Memory B cell (primary cell): ENCODE measurements at regions not wholly inside any gene's neighbourhood (a gene's known extent, or its start where the extent isn't known, plus 50 kb on each side); places are given as distances from the start of the nearest gene placed in this dataset.

ENCODE experiments used
- ATAC-seq: fragments of 150-1000 bp; cut with Tn5 transposase; 2 replicates; pipeline ENCODE4 v1.10.0; 2021; ENCODE audit warnings: low read depth, mild to moderate bottlenecking, moderate library complexity
- DNase-seq, 2 donors: peaks; one replicate each; pipeline ENCODE4 v3.0.0; 2022; ENCODE audit warnings: low spot score in 2 of 2
- H3K27ac Mint-ChIP-seq: one replicate; pipeline ENCODE4 v1.8.0; 2022; ENCODE audit warnings: mild to moderate bottlenecking, moderate library complexity, mixed read lengths
- H3K27me3 Mint-ChIP-seq: one replicate; pipeline ENCODE4 v1.8.0; 2022; ENCODE audit warnings: mixed read lengths
- H3K36me3 Mint-ChIP-seq: one replicate; pipeline ENCODE4 v1.8.0; 2022; ENCODE audit warnings: mild to moderate bottlenecking, mixed read lengths
- H3K4me1 Mint-ChIP-seq: one replicate; pipeline ENCODE4 v1.8.0; 2022; ENCODE audit warnings: mixed read lengths
- H3K4me3 Mint-ChIP-seq: one replicate; pipeline ENCODE4 v1.8.0; 2022; ENCODE audit warnings: mild to moderate bottlenecking, moderate library complexity, mixed read lengths
- H3K9me3 Mint-ChIP-seq: one replicate; pipeline ENCODE4 v1.8.0; 2022; ENCODE audit warnings: mixed read lengths

DNA sequence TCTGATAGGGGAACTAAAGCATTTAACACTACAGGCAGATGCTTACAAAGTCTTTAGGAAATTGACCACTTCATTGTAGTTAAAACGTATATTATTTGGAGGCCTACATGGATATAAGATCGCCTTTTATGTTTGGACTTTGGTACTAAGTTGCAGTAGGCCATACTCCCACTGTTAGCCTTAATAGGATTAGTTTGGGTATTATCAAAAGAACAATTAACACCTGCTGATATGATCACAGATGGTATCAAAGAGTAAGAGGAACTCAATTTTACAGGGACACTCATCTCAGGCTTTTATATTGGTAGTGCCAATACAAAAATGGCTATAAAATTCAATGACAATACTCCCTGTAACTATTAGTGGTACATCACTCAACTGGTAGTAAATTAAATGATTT is 1183.0 kb downstream of the MAT2B start:
- H3K36me3 Mint-ChIP-seq, result no peaks in the 10 kb centered on the region

DNA sequence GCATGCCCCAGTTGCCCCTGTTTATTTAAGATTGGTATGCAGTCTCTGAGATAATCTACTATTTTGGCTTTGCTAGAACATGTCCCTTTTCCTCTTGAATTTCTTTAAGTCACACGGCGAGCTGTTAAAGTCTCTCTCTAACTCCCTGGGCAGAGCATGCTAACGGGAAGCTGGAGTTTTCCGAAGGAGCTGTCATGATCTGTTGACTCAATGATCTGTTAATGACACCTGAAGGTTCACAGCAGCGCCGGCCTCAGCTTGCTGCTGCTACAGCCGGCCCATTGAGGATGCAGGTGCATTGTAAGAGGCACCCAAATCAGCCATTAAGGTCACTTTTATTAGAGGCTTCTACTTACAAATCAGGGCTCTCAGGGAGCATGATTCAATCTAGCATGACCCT is 1203.4 kb downstream of the MAT2B start:
- Mint-ChIP-seq H3K4me1 (no peaks in the 10 kb centered on the region), H3K27me3 (no peaks in the 10 kb centered on the region), H3K4me3 (no peak overlapping the region), H3K36me3 (no peaks in the 10 kb centered on the region), H3K27ac (no peak overlapping the region), H3K9me3 (peaks cover 1% of the 10 kb centered on the region)
- no peak for DNase-seq
- ATAC-seq, result no peak

More for the DNA sequence above, 1183.0 kb downstream of the MAT2B start:
- H3K4me3 Mint-ChIP-seq, result no peak overlapping the region
- H3K9me3 Mint-ChIP-seq, result no peaks in the 10 kb centered on the region
- DNase-seq, result no peak
- no peaks in the 10 kb centered on the region for H3K27me3 Mint-ChIP-seq
- H3K4me1 Mint-ChIP-seq, result no peaks in the 10 kb centered on the region
- ATAC-seq, result no peak
- H3K27ac Mint-ChIP-seq, result no peak overlapping the region

DNA sequence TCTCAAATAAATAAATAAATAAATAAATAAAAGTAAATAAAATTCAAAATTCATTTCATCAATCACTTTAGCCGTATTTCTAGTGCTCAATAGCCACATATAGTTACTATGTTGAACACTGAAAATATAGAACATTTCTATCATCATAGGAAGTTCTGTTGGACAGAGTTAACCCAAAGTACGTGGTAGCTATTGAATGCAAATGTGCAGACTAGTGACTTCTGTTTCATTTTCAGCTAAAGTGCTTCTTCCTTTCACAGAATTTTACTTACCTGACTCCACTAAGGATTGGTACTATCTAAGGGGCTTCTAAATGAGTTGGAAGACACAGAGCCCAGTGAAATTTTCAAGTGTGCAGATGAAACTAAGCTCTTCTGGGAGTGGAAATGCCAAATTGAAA is 1208.3 kb downstream of the MAT2B start:
- Mint-ChIP-seq H3K27ac (no peak overlapping the region), H3K9me3 (no peaks in the 10 kb centered on the region), H3K4me3 (no peak overlapping the region), H3K27me3 (no peaks in the 10 kb centered on the region), H3K4me1 (no peaks in the 10 kb centered on the region), H3K36me3 (no peaks in the 10 kb centered on the region)
- no peak for ATAC-seq
- DNase-seq, result no peak

DNA sequence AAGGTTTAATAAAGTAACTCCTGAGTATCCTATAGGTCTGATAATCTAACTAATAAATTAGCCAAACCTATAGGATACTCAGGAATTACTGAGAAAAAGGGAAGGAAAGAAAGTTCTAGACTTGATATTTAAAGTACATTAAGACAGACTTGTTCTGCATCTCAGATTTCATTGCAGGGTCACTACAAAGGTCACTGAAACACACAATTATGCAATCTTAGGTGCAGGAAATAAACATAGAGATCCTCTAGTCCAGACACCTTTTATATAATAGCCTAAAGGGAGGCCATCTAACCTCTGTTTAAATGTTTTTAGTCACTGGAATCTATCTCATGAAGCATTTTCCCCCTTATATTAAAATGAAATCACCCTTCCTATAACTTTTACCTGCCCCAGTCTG is 1215.7 kb downstream of the MAT2B start:
- no peak for ATAC-seq
- no peaks in the 10 kb centered on the region for H3K36me3 Mint-ChIP-seq
- DNase-seq, result no peak
- no peaks in the 10 kb centered on the region for H3K4me1 Mint-ChIP-seq
- peaks cover 1% of the 10 kb centered on the region for H3K9me3 Mint-ChIP-seq
- no peaks in the 10 kb centered on the region for H3K27me3 Mint-ChIP-seq
- no peak overlapping the region for H3K4me3 Mint-ChIP-seq
- H3K27ac Mint-ChIP-seq, result no peak overlapping the region

DNA sequence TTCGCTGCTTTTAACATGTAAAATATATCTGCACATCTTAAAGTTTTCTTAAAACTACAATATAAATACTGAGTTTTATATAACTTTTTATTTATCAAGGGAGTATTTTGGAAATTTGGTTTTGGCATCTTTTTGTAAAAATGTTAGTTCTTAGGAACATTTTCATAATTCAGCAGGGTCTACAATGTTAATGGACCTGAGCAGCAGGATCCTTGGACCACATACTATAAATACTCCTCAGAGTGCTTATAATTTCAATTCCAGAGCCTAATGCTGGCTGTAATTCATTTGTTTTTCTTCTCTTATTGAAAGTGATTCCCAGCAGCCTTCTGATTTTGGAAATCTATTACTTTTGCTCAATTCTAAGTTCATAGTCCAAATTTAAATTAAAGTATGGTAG is 1216.2 kb downstream of the MAT2B start:
- Mint-ChIP-seq H3K4me3 (no peak overlapping the region), H3K27ac (no peak overlapping the region), H3K27me3 (no peaks in the 10 kb centered on the region), H3K36me3 (no peaks in the 10 kb centered on the region), H3K9me3 (peaks cover 1% of the 10 kb centered on the region), H3K4me1 (no peaks in the 10 kb centered on the region)
- no peak for DNase-seq
- no peak for ATAC-seq

DNA sequence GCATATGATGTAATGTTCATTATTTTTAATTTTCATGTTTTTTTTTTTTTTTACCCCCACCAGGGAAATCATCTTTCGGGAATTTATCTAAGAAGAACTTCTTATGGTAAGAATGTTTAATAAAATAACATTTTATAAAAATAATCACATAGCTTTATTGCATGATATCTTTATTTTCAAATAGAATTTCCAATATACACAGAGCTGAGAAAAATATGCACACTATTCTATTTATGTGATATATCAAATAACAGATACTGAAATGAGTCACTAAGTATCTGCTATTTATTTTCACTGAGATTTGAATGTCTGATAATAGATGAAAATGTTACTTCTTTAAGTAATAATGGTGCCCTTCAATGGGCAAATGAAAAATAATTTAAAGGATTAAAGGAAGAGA is 1217.3 kb downstream of the MAT2B start:
- Mint-ChIP-seq H3K27me3 (no peaks in the 10 kb centered on the region), H3K36me3 (no peaks in the 10 kb centered on the region), H3K27ac (no peak overlapping the region), H3K4me1 (no peaks in the 10 kb centered on the region), H3K4me3 (no peak overlapping the region), H3K9me3 (peaks cover 1% of the 10 kb centered on the region)
- ATAC-seq (no peak), DNase-seq (no peak)

DNA sequence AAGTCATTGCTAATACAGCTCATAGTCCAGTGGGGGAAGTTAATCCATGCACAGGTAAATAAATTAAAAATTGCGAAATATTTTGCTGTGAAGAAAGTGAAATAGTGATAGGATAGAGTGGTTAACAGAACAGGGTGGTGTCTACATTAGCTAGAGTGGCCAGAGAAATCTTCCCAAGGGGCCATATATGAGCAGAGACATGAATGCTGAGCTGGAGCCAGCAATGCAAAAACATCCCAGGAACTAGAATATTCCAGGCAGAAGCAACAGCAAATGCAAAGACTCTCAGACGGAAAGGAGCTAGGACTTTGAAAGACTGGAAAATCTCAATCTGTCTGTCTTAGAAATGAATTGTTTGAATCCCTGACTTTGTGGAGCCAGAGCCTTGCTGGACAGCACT is 1221.6 kb downstream of the MAT2B start:
- Mint-ChIP-seq H3K36me3 (no peaks in the 10 kb centered on the region), H3K9me3 (peaks cover 1% of the 10 kb centered on the region), H3K27ac (no peak overlapping the region), H3K4me1 (no peaks in the 10 kb centered on the region), H3K27me3 (no peaks in the 10 kb centered on the region), H3K4me3 (no peak overlapping the region)
- ATAC-seq (no peak), DNase-seq (no peak)

DNA sequence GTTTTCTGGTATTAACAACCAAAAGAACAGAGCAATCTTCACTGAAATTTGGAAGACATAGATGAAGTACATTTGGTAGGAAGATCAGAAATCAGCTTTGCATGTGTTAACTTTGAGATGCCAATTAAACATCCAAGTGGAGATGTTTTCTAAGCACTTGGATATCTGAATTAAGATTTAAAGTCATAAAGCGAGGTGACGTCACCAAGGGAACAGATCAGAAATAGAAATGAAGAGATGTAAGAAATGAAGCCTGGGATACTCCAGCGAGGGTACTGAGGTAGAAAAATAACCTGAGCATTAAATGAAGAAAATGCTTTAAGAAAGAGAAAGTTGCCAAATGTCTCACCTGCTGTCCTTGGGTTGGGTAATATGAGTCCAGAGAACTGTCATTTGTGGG is 1223.3 kb downstream of the MAT2B start:
- Mint-ChIP-seq H3K4me3 (no peak overlapping the region), H3K9me3 (peaks cover 1% of the 10 kb centered on the region), H3K4me1 (no peaks in the 10 kb centered on the region), H3K27me3 (no peaks in the 10 kb centered on the region), H3K36me3 (no peaks in the 10 kb centered on the region), H3K27ac (no peak overlapping the region)
- DNase-seq (no peak), ATAC-seq (no peak)

DNA sequence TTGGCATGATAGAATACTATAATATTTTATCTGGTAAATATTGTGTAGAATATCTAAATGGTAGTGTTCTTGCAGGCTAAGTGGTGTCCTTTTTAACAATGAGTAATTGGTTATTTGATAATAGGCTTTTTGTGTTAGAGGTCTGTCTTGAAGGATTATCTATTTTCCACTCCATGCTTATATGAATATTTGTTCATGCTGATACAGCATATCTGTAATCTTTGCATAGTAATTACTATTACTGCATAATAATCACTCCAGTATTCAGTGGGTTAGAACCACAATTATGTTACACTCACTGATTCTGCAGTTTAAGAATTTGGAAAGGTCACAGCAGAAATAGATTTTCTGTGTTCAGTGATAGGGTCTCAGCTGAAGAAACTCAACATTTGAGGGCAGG is 1229.9 kb downstream of the MAT2B start:
- H3K4me1 Mint-ChIP-seq, result no peaks in the 10 kb centered on the region
- H3K36me3 Mint-ChIP-seq, result no peaks in the 10 kb centered on the region
- DNase-seq (no peak), ATAC-seq (no peak)
- H3K4me3 Mint-ChIP-seq, result no peak overlapping the region
- peaks cover 1% of the 10 kb centered on the region for H3K9me3 Mint-ChIP-seq
- H3K27me3 Mint-ChIP-seq, result no peaks in the 10 kb centered on the region
- no peak overlapping the region for H3K27ac Mint-ChIP-seq

DNA sequence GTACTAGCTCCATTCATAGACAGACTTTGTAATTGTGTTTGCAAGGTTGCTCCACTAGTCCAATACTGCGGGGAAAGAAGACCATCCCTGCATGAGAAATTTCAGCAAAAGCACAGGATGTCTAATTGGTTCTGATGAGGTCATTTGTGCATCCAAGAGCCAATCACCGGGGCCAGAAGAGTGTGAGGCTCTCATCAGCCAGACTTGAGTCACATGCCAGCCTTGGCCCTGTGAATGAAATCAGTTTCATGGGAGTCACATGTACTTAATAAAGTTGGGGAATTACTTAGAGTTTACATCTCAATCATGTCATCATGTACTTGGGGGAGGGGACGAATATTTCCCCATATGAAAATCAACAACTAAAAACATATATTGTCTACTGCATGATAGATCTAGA is 1236.0 kb downstream of the MAT2B start:
- no peaks in the 10 kb centered on the region for H3K27me3 Mint-ChIP-seq
- no peaks in the 10 kb centered on the region for H3K36me3 Mint-ChIP-seq
- H3K27ac Mint-ChIP-seq, result no peak overlapping the region
- DNase-seq (no peak), ATAC-seq (no peak)
- peaks cover 1% of the 10 kb centered on the region for H3K9me3 Mint-ChIP-seq
- H3K4me1 Mint-ChIP-seq, result peaks cover 2% of the 10 kb centered on the region
- H3K4me3 Mint-ChIP-seq, result no peak overlapping the region

DNA sequence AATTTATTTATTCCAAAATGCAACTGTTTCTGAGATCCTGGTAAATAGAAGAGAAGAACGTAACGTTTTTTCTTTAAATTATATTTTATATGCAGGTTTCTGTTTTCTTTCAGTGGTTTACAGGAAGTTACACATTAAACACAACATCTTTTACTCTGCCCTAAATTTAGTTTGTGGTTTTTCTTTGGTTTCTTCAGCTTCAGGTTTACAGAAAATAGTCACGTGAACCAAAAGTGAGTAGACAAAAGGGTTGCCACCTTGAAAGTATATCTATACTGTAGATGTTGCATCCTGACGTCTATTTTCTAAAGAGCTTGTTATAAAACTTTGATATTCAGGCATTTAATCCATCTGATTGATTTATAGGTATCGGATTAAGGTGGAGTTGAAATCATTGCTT is 1236.6 kb downstream of the MAT2B start:
- no peak overlapping the region for H3K27ac Mint-ChIP-seq
- no peak for ATAC-seq

DNA sequence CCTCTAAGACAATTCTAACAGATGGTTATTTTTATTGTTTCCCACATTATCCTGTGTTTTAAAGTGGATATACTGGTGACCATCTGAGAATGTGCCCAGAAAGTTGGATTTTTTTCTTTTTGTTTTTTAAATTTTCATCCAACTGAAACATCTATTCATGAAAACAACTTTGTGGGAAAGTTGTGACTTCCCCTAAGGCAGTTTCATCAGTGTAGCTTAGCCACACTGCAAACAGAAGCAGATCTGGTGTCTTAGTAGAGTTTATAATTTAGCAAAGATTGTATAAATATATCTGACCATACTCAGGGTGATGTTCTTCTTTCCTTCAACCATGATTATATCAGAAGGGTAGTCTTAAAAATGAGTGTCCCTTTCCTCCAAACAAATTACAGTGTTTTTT is 1241.3 kb downstream of the MAT2B start:
- DNase-seq (no peak), ATAC-seq (no peak)
- H3K4me3 Mint-ChIP-seq, result no peak overlapping the region
- H3K36me3 Mint-ChIP-seq, result no peaks in the 10 kb centered on the region
- no peaks in the 10 kb centered on the region for H3K27me3 Mint-ChIP-seq
- H3K9me3 Mint-ChIP-seq, result no peaks in the 10 kb centered on the region
- H3K27ac Mint-ChIP-seq, result no peak overlapping the region
- H3K4me1 Mint-ChIP-seq, result peaks cover 2% of the 10 kb centered on the region

More for the DNA sequence above, 1236.6 kb downstream of the MAT2B start:
- DNase-seq, result no peak
- H3K36me3 Mint-ChIP-seq, result no peaks in the 10 kb centered on the region
- no peak overlapping the region for H3K4me3 Mint-ChIP-seq
- peaks cover 2% of the 10 kb centered on the region for H3K4me1 Mint-ChIP-seq
- H3K27me3 Mint-ChIP-seq, result no peaks in the 10 kb centered on the region
- H3K9me3 Mint-ChIP-seq, result peaks cover 1% of the 10 kb centered on the region

DNA sequence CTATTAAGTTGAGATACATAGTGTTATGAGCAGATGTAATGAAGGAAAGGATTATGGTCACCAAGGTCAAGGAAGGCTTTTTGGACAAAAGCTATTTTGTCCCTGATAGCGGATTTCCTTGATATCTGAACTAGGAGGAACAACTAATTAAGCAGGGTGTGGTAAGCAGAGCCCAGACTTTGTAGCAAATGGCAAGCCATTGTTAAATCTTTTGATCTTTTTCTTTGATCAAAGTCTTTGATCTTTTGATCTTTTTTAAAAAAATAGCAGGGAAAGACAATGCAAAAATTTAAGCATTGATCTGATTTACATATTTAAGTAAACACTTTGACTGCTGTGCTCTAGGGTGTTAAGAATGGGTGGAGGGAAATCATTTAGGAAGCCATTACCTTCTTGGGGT is 1242.0 kb downstream of the MAT2B start:
- DNase-seq (no peak), ATAC-seq (no peak)
- Mint-ChIP-seq H3K36me3 (no peaks in the 10 kb centered on the region), H3K4me1 (no peaks in the 10 kb centered on the region), H3K27ac (no peak overlapping the region), H3K27me3 (no peaks in the 10 kb centered on the region), H3K4me3 (no peak overlapping the region), H3K9me3 (no peaks in the 10 kb centered on the region)

DNA sequence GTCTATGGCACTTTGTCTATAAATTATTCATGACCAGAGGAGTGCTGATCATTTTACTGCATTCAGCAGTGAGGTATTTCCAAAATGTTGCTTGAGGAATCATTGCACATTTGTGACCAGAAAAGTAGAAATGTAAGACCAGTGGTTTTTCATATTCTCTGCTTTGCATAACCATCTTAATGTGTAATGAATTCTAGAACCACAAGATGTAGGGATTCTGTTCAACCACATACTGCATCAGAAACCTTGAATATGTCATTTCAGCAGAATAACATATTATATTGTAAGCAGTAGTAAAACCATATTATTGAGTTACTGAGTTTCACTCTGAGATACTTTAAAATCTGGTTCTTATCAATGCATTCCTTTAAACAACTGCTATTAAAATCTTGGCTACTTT is 1243.4 kb downstream of the MAT2B start:
- no peak for DNase-seq

DNA sequence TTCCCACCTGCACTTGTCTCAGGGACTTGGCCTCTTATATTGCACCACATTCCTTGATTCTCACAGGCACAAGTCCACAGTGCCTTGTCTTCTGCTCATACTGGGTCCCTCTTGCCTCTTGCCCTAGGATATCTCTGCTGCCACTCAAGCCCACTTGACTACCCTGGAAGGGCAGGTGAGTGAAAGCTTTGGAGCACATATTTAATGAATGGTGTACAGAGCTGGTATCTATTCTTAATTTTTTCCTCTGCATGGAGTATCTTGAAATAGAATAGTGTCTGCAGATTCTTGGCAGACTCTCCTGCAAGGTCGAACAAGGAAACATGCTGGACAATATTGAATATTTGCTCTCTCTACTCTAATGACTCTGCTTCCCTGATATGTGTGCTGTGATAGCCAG is 1248.0 kb downstream of the MAT2B start:
- no peak overlapping the region for H3K27ac Mint-ChIP-seq
- no peaks in the 10 kb centered on the region for H3K27me3 Mint-ChIP-seq
- no peaks in the 10 kb centered on the region for H3K9me3 Mint-ChIP-seq
- no peaks in the 10 kb centered on the region for H3K36me3 Mint-ChIP-seq
- no peaks in the 10 kb centered on the region for H3K4me1 Mint-ChIP-seq
- ATAC-seq (no peak), DNase-seq (no peak)
- no peak overlapping the region for H3K4me3 Mint-ChIP-seq

More for the DNA sequence above, 1243.4 kb downstream of the MAT2B start:
- Mint-ChIP-seq H3K27me3 (no peaks in the 10 kb centered on the region), H3K4me1 (no peaks in the 10 kb centered on the region), H3K36me3 (no peaks in the 10 kb centered on the region), H3K27ac (no peak overlapping the region), H3K4me3 (no peak overlapping the region), H3K9me3 (no peaks in the 10 kb centered on the region)
- no peak for ATAC-seq

DNA sequence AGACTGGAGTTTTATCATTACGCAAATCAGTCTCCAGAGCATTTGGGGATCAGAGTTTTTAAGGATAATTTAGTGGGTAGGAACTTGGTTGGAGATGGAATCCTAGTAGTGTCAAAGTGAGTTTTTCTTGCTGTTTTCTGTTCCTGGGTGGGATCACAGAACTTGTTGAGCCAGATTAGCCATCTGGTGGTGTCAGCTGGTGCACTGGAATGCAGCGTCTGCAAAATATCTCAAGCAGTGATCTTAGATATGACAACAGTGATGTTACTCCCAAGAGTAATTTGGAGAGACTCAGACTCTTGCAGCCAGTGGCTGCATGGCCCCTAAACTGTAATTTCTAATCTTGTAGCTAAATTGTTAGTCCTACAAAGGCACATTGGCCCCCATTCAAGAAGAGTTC is 1257.8 kb downstream of the MAT2B start:
- no peak for DNase-seq
- Mint-ChIP-seq H3K36me3 (no peaks in the 10 kb centered on the region), H3K27me3 (no peaks in the 10 kb centered on the region), H3K9me3 (peaks cover 4% of the 10 kb centered on the region), H3K27ac (no peak overlapping the region), H3K4me3 (no peak overlapping the region), H3K4me1 (no peaks in the 10 kb centered on the region)
- no peak for ATAC-seq
